T47D (cell line): ENCODE measurements at regions not wholly inside any gene's neighbourhood (a gene's known extent, or its start where the extent isn't known, plus 50 kb on each side); places are given as distances from the start of the nearest gene placed in this dataset.

Source experiments
- DNase-seq, 2 experiments: peaks; one replicate each; pipeline versions ENCODE4 v3.0.0 to v3.0.0-alpha.2; 2011 to 2012; ENCODE audit warnings: low read depth in 1 of 2, low spot score in 1 of 2
- JUND ChIP-seq: IDR thresholded peaks from 2 replicates; pipeline ENCODE4 v1.6.1; 2012; ENCODE audit warnings: low read depth
- in situ Hi-C: cut with HindIII; loops from 2 replicates; pipeline ENCODE4 v1.10.0; 2016; ENCODE audit warnings: low sequenced_read_pairs, low pct_unique_long_range_greater_than_20kb

DNA sequence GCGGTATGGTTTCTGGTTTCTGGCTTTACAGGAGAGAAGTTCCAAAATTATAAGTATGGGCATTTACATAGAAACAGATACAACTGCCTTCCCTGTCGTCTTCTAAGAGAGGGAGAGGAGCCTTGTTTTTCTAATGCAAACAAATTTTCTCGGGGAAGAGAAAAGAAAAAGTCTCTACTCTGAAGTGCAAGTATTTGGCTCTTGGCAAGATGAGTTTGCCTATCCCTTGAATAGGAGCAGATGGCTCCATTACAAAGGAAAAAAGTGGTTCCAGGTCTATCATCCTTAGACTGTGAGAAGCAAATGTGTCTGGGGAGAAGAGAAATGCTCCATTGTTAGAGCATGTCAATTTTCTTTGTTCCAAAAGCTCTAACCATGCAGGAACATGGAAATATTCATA is 455.6 kb downstream of the BUD13 start:
- no peak for TF ChIP-seq JUND
- DNase-seq: no peak
- in situ Hi-C loops: no loop called here

DNA sequence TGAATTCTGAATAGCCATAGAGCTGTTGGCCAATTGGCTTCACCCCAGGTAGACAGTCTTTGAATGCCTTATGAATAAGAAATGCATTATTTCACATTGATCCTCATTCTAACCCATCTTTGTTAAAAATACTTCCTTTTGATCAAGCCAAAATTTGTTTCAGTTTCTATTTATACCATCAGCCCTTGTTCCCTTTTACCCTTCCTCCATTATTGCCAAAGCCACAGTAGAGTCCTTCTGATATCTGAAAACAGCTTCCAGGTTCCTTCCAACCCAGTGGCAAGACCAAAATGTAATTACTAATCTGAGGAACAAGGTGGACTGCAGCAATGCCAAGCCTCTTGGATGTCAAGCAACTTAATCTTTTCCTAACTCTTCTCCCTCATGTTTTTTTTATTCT is 458.8 kb downstream of the BUD13 start:
- DNase-seq: no peak
- in situ Hi-C loops: no loop called here
- no peak for TF ChIP-seq JUND

DNA sequence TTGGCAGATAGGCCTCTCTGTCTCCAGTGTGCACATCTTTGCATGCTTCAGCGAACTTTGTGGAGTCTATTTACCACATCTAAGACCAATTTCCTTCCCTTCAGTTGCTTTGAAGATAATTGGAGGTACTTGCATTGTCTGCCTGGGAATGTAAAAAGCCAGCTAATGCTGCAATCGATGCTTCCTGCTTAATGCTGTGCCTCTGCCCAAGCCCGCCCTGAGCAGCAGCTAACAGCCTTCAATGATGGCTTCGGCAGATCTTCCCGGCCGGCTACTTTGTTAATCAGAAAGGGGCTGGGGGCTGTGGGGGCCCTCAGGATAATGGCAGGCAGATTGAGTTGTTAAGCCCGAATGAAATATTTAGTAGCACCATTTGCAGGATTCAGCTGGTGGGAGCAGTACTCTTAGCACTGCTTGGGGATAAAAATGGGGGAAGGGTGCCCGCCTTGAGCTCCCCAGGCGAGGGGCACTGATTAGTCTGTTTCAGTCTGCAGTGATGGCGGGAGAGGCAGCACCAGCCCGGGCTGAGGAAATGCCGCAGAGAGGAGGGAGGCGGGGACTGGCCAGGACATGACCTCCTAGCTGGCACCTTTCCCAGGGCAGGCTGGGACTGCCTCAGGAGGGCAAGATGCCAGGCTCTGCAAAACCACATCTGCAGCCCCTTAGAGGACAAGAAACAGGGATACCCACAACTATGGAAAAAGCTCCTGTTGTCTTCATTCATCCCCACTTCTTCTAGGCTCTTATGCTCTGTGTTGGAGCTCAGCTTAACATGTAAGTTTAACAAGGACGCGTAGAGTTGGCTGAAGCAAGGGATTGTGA is 460.0 kb downstream of the BUD13 start:
- DNase-seq: peak in 1 of 2 experiments; percentile 49
- TF ChIP-seq JUND: no peak
- in situ Hi-C loops: no loop called here

DNA sequence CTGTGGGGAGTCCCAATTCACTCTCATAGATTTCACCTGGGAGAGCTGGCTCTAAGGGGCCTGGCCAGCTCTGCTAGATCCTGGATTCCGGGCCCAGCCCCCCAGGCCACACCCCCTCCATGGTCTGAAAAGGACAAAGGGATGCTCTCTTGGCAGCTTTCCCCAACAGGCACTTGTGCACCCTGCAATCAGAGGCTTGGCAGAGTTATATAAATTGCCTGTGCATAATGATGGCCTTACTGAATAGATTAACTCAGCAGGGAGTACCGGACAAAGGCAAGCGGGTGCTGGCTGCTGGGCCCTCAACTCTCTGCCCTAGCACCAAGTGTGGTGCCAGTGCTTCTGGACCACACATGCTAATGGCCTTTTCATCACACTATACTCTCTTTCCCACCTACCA is 461.6 kb downstream of the BUD13 start:
- no peak for TF ChIP-seq JUND
- in situ Hi-C loops: no loop called here
- no peak for DNase-seq

DNA sequence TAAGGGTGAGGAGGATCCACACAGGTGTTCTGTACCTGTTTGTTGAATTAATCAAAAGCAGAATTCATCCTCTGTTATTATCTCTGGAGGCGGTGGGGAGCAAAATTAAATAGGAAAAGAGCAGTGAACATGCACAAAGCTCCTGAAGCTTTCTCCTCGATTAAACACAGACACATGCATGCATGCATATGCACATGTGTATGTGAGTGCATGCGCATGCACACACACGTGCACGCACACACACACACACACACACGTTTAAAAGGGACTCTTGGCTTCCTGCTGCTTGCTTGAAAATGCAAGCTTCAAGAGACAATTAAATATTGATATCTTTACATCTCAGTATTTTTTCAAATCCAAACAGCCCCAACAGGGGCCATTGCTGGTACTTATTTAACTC is 462.1 kb downstream of the BUD13 start:
- in situ Hi-C loops: no loop called here
- TF ChIP-seq JUND: no peak
- no peak for DNase-seq

DNA sequence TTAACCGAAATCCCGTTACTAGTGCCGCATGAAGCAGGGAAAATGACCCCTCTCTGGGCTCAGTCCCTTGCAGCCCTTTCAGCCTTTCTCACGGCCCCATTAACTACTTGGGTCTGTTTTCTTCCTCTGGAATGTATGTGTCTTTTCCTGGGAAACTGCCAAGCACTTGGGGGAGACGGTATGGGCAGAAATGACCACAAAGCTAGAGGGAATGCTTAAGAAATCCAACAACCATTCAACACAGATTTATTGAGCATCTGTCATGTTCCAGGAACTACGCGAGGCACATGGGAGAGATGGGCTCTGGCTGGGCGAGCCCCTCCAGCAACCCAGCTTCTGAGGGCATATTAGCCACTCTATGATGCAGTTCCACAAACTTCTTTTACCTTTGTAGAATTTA is 462.6 kb downstream of the BUD13 start:
- in situ Hi-C loops: no loop called here
- DNase-seq: no peak
- TF ChIP-seq JUND: no peak

DNA sequence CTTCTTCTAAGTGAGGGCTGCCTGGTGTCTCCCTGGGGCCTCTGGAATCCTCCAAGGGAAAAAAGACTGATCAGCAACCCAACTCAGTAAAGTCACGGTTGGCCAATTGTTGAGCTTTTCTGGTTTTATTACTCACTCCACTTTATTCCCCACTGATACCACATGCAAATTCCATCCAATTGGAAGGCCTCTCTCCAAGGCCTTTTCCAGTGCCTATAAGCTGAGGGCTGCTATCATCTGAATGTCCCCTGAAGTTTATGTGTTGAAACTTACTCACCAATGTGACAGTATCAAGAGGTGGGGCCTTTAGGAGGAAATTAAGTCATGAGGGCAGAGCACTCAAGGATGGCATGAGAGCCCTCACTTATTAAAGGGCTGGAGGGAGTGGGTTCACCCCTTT is 463.3 kb downstream of the BUD13 start:
- no peak for DNase-seq
- in situ Hi-C loops: no loop called here
- no peak for TF ChIP-seq JUND

DNA sequence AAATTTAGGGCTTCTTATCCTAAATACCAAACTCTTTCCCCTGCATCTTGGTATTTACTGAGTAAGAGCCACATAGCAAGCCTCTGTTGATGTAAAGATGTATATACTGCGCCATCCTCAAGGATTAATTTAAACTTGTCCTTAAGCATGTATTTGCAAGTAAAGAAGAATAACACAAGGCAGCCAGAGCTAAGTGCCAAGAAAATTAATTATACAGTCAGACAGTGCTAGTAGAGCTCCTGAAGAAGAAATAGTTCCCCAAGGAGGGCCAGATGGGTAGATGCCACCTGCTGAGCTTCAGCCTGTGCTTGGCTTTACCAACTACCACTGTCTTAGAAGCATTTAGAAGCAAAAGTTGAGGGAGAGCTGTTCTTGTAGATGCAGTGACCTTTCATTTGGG is 470.0 kb downstream of the BUD13 start:
- TF ChIP-seq JUND: no peak
- no peak for DNase-seq
- in situ Hi-C loops: no loop called here

DNA sequence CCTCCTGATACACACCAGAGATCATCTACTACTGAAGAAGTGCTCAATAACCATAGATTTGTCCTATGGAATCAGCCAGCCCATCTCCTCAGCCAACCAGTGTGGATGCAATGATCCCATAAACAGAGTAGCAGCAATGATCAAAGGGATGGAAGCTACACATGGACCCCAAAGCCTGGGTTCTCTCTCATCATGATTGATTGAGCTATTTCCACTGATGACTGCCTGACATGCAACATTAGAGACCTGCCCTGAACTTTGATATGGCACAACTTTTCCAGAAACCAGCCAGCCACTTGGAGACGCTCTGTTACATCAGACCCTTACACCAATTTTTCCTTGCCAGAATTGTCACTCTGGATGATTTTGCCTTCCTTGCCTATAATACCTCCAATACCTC is 471.6 kb downstream of the BUD13 start:
- in situ Hi-C loops: no loop called here

DNA sequence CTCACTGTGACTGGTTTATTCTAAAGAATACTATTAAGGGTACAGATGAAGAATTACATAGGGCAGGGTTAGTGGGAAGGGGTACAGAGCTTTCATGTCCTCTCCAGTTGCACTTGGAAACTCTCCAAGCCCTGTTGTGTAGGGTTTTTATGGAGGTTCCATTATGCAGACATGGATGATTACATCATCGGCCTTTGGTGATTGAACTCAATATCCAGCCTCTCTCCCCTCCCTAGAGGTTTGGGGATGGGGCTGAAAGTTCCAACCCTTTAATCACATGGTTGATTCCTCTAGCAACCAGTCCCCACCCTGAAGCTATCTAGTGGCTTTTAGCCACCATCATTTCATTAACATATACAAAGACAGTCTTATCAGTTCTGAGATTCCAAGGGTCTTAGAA is 472.6 kb downstream of the BUD13 start:
- no peak for DNase-seq
- TF ChIP-seq JUND: no peak
- in situ Hi-C loops: no loop called here

More for the DNA sequence above, 471.6 kb downstream of the BUD13 start:
- TF ChIP-seq JUND: no peak
- DNase-seq: no peak

DNA sequence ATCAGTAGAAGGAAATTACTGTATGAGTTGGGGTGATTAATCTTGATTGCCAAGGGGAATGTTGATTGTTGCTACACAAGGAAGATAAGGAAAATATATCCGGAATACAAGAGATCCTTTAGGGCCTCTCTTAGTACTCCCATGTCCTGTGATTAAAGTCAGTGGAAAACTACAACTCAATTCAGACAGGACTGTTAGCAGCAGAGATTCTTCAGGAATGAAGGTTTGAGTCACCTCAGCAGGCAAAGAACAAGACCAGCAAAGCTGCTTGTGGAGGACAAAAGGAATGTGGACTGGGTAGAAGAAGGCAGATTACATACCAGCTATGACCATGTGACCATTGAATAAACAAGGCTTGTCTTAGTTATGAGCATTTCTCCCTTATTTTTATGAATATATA is 478.2 kb downstream of the BUD13 start:
- TF ChIP-seq JUND: no peak
- in situ Hi-C loops: no loop called here
- peak in 1 of 2 experiments; percentile 68 for DNase-seq

DNA sequence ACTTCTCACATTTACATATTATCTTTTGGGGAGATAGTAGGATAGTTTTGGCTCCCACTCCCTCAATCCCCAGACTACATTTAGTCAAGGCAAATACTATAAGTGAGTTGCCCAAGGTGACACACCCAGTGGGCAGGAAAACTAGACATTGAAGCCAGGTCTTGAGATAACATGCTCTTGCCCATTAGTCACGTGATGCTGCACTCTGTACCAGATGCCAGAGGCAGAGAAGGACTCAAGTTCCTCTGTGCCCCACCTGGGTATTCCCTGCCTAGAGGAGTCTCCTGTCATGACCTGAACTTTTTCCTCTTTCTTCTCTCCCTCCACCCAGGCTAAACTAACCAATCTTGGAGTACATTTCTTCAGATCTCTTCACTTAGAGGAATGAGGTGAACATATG is 484.9 kb downstream of the BUD13 start:
- DNase-seq: no peak
- in situ Hi-C loops: no loop called here
- TF ChIP-seq JUND: no peak

DNA sequence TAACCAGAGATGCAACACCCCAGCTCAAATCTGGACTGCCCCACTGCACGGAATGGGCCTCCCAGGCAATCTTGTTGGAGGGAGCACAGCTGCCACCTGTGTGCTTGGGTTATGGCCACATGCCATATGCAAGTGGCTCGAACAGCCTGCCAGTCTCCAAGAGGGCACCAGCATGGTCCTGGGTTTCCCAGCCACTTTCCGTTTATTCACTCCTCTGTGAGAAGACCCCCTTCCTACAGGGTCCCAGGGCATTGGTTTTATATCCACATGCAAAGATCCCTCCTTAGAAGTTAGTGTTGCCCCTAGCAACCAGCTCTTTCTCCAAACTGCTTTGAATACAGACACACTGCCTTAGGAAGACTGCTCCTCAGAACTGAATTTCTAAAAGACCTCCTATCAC is 487.8 kb downstream of the BUD13 start:
- in situ Hi-C loops: no loop called here
- no peak for DNase-seq
- TF ChIP-seq JUND: no peak

DNA sequence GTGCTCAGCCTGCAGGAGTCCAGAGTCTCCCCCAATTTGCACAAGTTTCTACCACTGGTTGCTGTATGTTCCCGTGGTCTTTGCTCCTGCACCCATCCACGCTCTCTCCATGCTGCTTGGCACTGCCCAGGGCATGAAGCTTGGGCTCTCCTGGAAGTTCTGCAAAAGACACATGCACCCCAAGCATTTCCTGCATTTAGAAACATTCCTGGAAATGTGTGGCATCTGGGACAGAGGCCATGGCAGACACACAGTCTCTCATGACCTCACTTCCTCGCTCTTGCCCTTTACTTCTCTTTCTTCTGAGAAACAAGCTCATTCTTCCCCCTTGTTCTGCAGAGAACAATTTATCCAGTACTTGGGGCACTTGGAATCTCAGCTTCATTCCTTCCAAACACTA is 489.5 kb downstream of the BUD13 start:
- TF ChIP-seq JUND: no peak
- in situ Hi-C loops: no loop called here
- no peak for DNase-seq
